Vagina (tissue), 2 donors: ENCODE measurements at regions not wholly inside any gene's neighbourhood (a gene's known extent, or its start where the extent isn't known, plus 50 kb on each side); places are given as distances from the start of the nearest gene placed in this dataset.

ENCODE experiments used
- DNase-seq, 2 donors: peaks; one replicate each; pipeline ENCODE4 v3.0.0-alpha.2; 2017; ENCODE audit errors: extremely low spot score in 2 of 2
- H3K27ac ChIP-seq: fragments of 200-600 bp; sonication (generic); one replicate; pipeline ENCODE4 v1.5.1; 2019
- H3K27me3 ChIP-seq: fragments of 200-600 bp; sonication (generic); one replicate; pipeline ENCODE4 v1.5.1; 2019
- H3K36me3 ChIP-seq, 2 donors: fragments of 200-600 bp; sonication (generic); one replicate each; pipeline ENCODE4 v1.5.1; 2017 to 2019
- H3K4me1 ChIP-seq: fragments of 200-600 bp; sonication (generic); one replicate; pipeline ENCODE4 v1.5.1; 2019
- H3K4me3 ChIP-seq, 2 donors: fragments of 200-600 bp; sonication (generic); 1 replicate in 1 of 2; 2 replicates in 1 of 2; pipeline ENCODE4 v1.5.1; 2016 to 2019
- H3K9me3 ChIP-seq: fragments of 200-600 bp; sonication (generic); one replicate; pipeline ENCODE4 v1.5.1; 2019
- POLR2A ChIP-seq, 2 donors: fragments of 450-650 bp; IDR thresholded peaks; one replicate each; pipeline ENCODE4 v1.6.1; 2017; ENCODE audit warnings: antibody characterized with exemption in 2 of 2, mild to moderate bottlenecking in 2 of 2, moderate library complexity in 2 of 2
- POLR2AphosphoS5 ChIP-seq, 2 donors: sonication (generic); formaldehyde crosslinking; IDR thresholded peaks; one replicate each; pipeline ENCODE4 v1.9.0; 2017; ENCODE audit warnings: antibody characterized with exemption in 2 of 2, mild to moderate bottlenecking in 2 of 2, low read depth in 1 of 2; ENCODE audit not compliant: insufficient read depth in 1 of 2
- intact Hi-C: fragments of 100-400 bp; cut with DNase I; formaldehyde crosslinking; loops from one replicate; pipeline ENCODE4 v1.15.1; 2023
- TF ChIP-seq, protein P1 (sequence below), 3 experiments: fragments of 450-650 bp in 2 of 3; fragments of 200-600 bp in 1 of 3; sonication (generic) in 1 of 3; IDR thresholded peaks; one replicate each; pipeline ENCODE4 v1.5.1; 2017 to 2019; ENCODE audit warnings: antibody characterized with exemption in 3 of 3, mild to moderate bottlenecking in 2 of 3, moderate library complexity in 2 of 3

DNA sequence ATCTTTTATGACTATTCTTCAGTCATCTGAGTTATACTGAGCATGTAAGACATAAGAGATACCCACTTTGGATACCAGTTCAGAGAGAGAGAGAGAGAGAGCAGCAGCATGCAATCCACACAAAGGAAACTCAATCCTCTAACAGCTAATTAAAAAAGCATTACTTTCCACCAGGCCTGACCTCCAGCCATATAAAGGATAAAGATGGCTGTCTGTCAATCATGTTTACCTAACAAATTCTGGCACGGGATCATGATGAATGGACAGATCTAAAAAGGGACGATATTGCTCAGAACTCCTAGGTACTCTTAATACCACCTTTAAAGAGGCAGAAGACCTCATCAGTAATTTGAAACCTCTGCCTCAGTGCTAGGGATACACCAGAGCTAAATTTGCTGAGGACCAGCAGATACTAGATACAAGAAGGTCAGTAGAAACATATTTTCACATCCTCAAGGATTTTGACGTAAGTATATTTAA is 159.2 kb downstream of the RPS12 start:
- no peak for DNase-seq
- Histone ChIP-seq H3K27me3 (no peaks in the 10 kb centered on the region), H3K4me3 (no peak overlapping the region), H3K27ac (no peak overlapping the region), H3K36me3 (no peaks in the 10 kb centered on the region), H3K9me3 (no peaks in the 10 kb centered on the region), H3K4me1 (no peaks in the 10 kb centered on the region)
- TF ChIP-seq, protein P1, sequence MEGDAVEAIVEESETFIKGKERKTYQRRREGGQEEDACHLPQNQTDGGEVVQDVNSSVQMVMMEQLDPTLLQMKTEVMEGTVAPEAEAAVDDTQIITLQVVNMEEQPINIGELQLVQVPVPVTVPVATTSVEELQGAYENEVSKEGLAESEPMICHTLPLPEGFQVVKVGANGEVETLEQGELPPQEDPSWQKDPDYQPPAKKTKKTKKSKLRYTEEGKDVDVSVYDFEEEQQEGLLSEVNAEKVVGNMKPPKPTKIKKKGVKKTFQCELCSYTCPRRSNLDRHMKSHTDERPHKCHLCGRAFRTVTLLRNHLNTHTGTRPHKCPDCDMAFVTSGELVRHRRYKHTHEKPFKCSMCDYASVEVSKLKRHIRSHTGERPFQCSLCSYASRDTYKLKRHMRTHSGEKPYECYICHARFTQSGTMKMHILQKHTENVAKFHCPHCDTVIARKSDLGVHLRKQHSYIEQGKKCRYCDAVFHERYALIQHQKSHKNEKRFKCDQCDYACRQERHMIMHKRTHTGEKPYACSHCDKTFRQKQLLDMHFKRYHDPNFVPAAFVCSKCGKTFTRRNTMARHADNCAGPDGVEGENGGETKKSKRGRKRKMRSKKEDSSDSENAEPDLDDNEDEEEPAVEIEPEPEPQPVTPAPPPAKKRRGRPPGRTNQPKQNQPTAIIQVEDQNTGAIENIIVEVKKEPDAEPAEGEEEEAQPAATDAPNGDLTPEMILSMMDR (IDR thresholded peaks at IDR 0.05): no peak
- no peak for TF ChIP-seq POLR2AphosphoS5 (IDR thresholded peaks at IDR 0.05; ENCODE audit: insufficient read depth in 1 of 2, low read depth in 1 of 2)
- no peak for TF ChIP-seq POLR2A (IDR thresholded peaks at IDR 0.05)
- intact Hi-C loops: no loop called here

DNA sequence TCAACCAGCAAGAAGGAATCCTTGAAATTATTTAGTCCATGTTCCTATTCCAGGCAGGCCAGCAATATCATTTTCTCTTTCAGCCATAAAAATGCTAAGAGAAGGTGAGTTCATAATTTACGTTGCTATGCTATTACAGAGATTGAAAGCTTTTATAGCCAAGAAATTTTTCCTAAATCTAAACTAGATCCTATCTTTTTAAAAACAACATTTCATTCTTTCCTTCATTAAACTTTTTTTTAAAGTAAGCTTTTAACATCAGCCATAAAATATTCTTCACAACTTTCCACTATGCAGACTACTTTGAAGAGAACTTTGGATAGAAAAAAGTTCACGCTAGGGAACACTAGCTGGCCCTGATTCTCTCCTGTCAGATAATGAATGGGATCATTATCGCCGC is 159.8 kb downstream of the RPS12 start:
- Histone ChIP-seq H3K4me3 (no peak overlapping the region), H3K27me3 (no peaks in the 10 kb centered on the region), H3K9me3 (no peaks in the 10 kb centered on the region), H3K4me1 (no peaks in the 10 kb centered on the region), H3K27ac (no peak overlapping the region), H3K36me3 (no peaks in the 10 kb centered on the region)
- DNase-seq: no peak
- intact Hi-C loops: no loop called here
- TF ChIP-seq POLR2AphosphoS5 (IDR thresholded peaks at IDR 0.05; ENCODE audit: insufficient read depth in 1 of 2, low read depth in 1 of 2) (no peak), POLR2A (IDR thresholded peaks at IDR 0.05) (no peak)
- TF ChIP-seq, protein P1 (IDR thresholded peaks at IDR 0.05): no peak

DNA sequence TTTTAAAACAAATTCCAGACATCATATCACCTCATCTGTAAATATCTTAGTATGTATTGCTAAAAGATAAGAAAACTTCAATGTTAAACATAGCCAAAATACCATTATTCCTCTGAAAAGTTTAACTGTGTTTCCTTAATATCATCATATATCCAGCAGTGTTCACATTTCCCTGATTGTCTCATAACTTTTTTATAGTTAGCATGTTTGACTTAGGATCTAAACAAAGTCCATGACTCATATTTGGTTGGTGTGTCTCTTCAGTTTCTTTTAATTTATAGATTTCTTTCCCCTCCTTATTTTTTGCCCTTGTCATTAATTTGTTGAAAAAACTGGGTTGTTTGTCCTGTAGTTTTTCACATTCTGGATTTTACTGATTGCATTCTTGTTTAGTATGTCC is 163.0 kb downstream of the RPS12 start:
- Histone ChIP-seq H3K4me3 (no peak overlapping the region), H3K27me3 (no peaks in the 10 kb centered on the region), H3K36me3 (no peaks in the 10 kb centered on the region), H3K9me3 (no peaks in the 10 kb centered on the region), H3K27ac (no peak overlapping the region), H3K4me1 (no peaks in the 10 kb centered on the region)
- TF ChIP-seq POLR2AphosphoS5 (IDR thresholded peaks at IDR 0.05; ENCODE audit: insufficient read depth in 1 of 2, low read depth in 1 of 2) (no peak), POLR2A (IDR thresholded peaks at IDR 0.05) (no peak)
- no peak for DNase-seq
- intact Hi-C loops: no loop called here

DNA sequence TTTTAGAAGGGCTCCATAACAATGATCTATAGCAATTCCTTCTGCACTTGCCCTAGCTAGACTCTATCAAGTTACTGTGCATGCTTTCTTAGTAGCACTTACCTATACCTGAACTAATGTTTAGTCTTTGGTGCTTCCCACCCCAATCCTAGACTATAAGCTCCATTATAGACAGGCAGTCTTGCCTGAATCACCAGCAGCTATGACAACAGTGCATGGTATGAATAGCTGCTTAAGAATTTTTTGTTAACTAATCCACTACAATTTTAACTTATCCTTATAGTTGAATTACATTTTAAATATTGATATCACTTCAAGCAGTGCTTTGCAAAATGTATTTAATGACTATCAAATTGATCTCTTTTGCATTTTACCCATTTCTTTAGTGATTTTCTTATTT is 164.3 kb downstream of the RPS12 start:
- no peak for DNase-seq
- no peak overlapping the region for H3K4me3 ChIP-seq
- TF ChIP-seq, protein P1 (IDR thresholded peaks at IDR 0.05): no peak
- TF ChIP-seq POLR2AphosphoS5 (IDR thresholded peaks at IDR 0.05; ENCODE audit: insufficient read depth in 1 of 2, low read depth in 1 of 2): no peak
- TF ChIP-seq POLR2A (IDR thresholded peaks at IDR 0.05): no peak

DNA sequence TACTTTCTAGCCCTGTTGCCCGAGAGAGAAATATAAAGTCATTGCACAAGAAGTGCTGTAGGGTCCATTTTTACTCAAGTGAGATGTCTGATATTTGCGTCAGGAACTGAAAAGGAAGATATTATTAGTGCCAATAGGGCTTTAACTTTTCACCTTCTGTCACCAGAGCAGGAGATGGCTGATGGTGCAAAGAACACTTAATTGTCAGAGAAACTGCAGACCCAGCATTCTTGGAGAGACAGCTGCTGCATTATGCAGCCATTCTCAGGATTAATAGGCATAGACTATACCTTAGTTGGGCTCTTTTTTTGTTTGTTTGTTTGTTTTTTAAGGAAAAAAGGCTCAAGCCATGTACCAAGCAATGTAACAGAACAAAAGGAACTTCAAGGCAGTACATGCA is 179.4 kb downstream of the RPS12 start:
- no peak for TF ChIP-seq POLR2AphosphoS5 (IDR thresholded peaks at IDR 0.05; ENCODE audit: insufficient read depth in 1 of 2, low read depth in 1 of 2)
- TF ChIP-seq POLR2A (IDR thresholded peaks at IDR 0.05): no peak
- TF ChIP-seq, protein P1 (IDR thresholded peaks at IDR 0.05): no peak
- H3K9me3 ChIP-seq: no peaks in the 10 kb centered on the region
- intact Hi-C loops: no loop called here
- no peaks in the 10 kb centered on the region for H3K4me1 ChIP-seq
- no peaks in the 10 kb centered on the region for H3K27me3 ChIP-seq
- no peak for DNase-seq
- no peak overlapping the region for H3K27ac ChIP-seq
- no peaks in the 10 kb centered on the region for H3K36me3 ChIP-seq
- H3K4me3 ChIP-seq: no peak overlapping the region

More for the DNA sequence above, 164.3 kb downstream of the RPS12 start:
- intact Hi-C loops: no loop called here
- Histone ChIP-seq H3K27me3 (no peaks in the 10 kb centered on the region), H3K4me1 (no peaks in the 10 kb centered on the region), H3K27ac (no peak overlapping the region), H3K36me3 (no peaks in the 10 kb centered on the region), H3K9me3 (no peaks in the 10 kb centered on the region)
